Esophagus squamous epithelium (tissue), 4 donors: ENCODE measurements at regions not wholly inside any gene's neighbourhood (a gene's known extent, or its start where the extent isn't known, plus 50 kb on each side); places are given as distances from the start of the nearest gene placed in this dataset.

ENCODE experiments used
- CTCF ChIP-seq, 6 experiments: fragments of 450-650 bp in 4 of 6; fragments of 200-600 bp in 2 of 6; sonication (generic) in 2 of 6; IDR thresholded peaks; one replicate each; pipeline ENCODE4 v1.5.1; 2016 to 2019; ENCODE audit warnings: antibody characterized with exemption in 6 of 6, mild to moderate bottlenecking in 4 of 6, moderate library complexity in 4 of 6
- POLR2A ChIP-seq, 4 donors: fragments of 450-650 bp; IDR thresholded peaks; one replicate each; pipeline ENCODE4 v1.6.1; 2017; ENCODE audit warnings: antibody characterized with exemption in 4 of 4, mild to moderate bottlenecking in 4 of 4, moderate library complexity in 3 of 4

- TF ChIP-seq CTCF (IDR thresholded peaks at IDR 0.05) (no peak), POLR2A (IDR thresholded peaks at IDR 0.05) (no peak)
Observed at GRCh38 chr13:44212633-44213396, 160.8 kb upstream of the SERP2 start.
